Endometrium (tissue), 2 donors: ENCODE measurements at regions not wholly inside any gene's neighbourhood (a gene's known extent, or its start where the extent isn't known, plus 50 kb on each side); places are given as distances from the start of the nearest gene placed in this dataset.

Experiments
- FAIRE-seq: peaks from 2 replicates; lab custom pipeline; 2012; peaks lifted over from hg19 to GRCh38; lab: Jason Lieb, UNC
- donor health status: control.
- donor health status: control.

GRCh38 chr2:45275242-45275805 is 266.1 kb upstream of the SIX2 start:
- no peak for FAIRE-seq

- FAIRE-seq, result no peak
These were observed 265.1 kb upstream of the SIX2 start for GRCh38 chr2:45274250-45274926.

GRCh38 chr2:45273412-45274249 is 264.4 kb upstream of the SIX2 start:
- no peak for FAIRE-seq

- no peak for FAIRE-seq
These were observed 263.5 kb upstream of the SIX2 start for GRCh38 chr2:45272549-45273265.

- FAIRE-seq, result no peak
These were observed 260.0 kb upstream of the SIX2 start for GRCh38 chr2:45269149-45269793.

- FAIRE-seq, result no peak
These were observed 259.4 kb upstream of the SIX2 start for GRCh38 chr2:45268631-45269030.

- no peak for FAIRE-seq
These were observed 258.0 kb upstream of the SIX2 start for GRCh38 chr2:45267062-45267792.

- FAIRE-seq, result no peak
These were observed 256.1 kb upstream of the SIX2 start for GRCh38 chr2:45265336-45265735.

GRCh38 chr2:45264227-45265225 is 255.3 kb upstream of the SIX2 start:
- FAIRE-seq, result no peak

GRCh38 chr2:45263147-45263546 is 253.9 kb upstream of the SIX2 start:
- no peak for FAIRE-seq

GRCh38 chr2:45261746-45262145 is 252.5 kb upstream of the SIX2 start:
- no peak for FAIRE-seq

- FAIRE-seq, result no peak
These were observed 251.7 kb upstream of the SIX2 start for GRCh38 chr2:45260946-45261345.

GRCh38 chr2:45259547-45260160 is 250.4 kb upstream of the SIX2 start:
- FAIRE-seq, result no peak

GRCh38 chr2:45259138-45259537 is 249.9 kb upstream of the SIX2 start:
- no peak for FAIRE-seq

- no peak for FAIRE-seq
These were observed 249.1 kb upstream of the SIX2 start for GRCh38 chr2:45258311-45258710.

GRCh38 chr2:45257820-45258219 is 248.6 kb upstream of the SIX2 start:
- no peak for FAIRE-seq

- FAIRE-seq, result no peak
These were observed 247.8 kb upstream of the SIX2 start for GRCh38 chr2:45256867-45257641.

GRCh38 chr2:45256173-45256866 is 247.1 kb upstream of the SIX2 start:
- FAIRE-seq, result no peak
